ENCODE measurements at regions not wholly inside any gene's neighbourhood (a gene's known extent, or its start where the extent isn't known, plus 50 kb on each side); places are given as distances from the start of the nearest gene placed in this dataset.
"Not testable (repeated sequence)": the region's sequence is repeated elsewhere in the genome, so short reads cannot be mapped to it uniquely, and the experiment has no call there.

DNA sequence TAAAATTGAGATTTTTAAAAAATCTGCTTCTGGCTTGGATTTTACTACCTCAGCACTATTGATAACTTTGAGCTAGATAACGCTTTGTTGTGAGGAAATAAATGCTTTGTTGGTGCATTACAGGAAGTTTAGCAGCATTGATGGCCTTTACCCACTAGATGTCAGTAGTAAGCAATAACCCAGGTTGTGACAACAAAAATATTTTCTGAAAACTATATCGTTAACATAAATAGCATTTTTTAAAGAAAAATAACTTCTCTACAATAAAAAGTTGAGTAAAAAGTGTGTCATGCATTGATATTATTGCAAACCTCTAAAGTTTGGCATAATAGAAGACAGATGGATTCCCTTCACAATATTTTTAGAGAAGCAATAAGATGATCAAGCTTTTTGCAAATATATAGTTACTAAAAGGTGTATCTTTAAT lies 1246.5 kb downstream of the UQCRFS1 start:
- Histone ChIP-seq H3K9me3 (ENCODE audit: insufficient read depth, low read depth, low read length) (no peaks in the 10 kb centered on the region), H3K9ac (ENCODE audit: low read depth, low read length) (no peak overlapping the region), H3K36me3 (ENCODE audit: insufficient read depth, low read depth, low read length) (no peaks in the 10 kb centered on the region), H3K27ac (ENCODE audit: low read length) (no peak overlapping the region), H3K27me3 (ENCODE audit: insufficient read depth, low read length) (no peaks in the 10 kb centered on the region), H3K4me3 (ENCODE audit: low read length) (no peak overlapping the region), H3K4me1 (ENCODE audit: insufficient read depth, low read length) (peaks cover 3% of the 10 kb centered on the region; the same call in 1 of the 2 replicates)

DNA sequence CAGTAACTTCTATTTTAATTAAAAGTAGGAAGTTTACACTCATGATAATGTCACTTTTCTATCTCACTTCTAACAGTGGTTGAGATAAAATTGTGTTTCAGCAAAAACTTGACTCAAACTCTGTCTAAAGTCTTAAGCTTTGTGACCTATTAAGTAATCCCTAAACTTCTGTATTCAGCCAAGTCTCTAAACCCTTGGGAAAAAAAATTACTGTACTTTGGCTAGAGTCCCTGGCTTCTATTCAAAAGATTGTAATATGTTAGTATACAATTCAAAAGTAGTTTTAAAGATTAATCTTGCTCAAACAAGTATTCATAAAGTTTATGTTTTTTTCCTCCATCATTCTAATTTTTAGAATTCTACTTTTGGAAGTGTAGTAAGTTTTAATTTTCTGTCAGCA lies 1248.8 kb downstream of the UQCRFS1 start:
- no peaks in the 10 kb centered on the region for H3K36me3 ChIP-seq (ENCODE audit: insufficient read depth, low read depth, low read length)
- H3K27me3 ChIP-seq (ENCODE audit: insufficient read depth, low read length) = no peaks in the 10 kb centered on the region
- no peak overlapping the region for H3K4me3 ChIP-seq (ENCODE audit: low read length)
- H3K9me3 ChIP-seq (ENCODE audit: insufficient read depth, low read depth, low read length) = no peaks in the 10 kb centered on the region
- H3K9ac ChIP-seq (ENCODE audit: low read depth, low read length) = no peak overlapping the region
- H3K4me1 ChIP-seq (ENCODE audit: insufficient read depth, low read length) = no peaks in the 10 kb centered on the region
- no peak overlapping the region for H3K27ac ChIP-seq (ENCODE audit: low read length)

DNA sequence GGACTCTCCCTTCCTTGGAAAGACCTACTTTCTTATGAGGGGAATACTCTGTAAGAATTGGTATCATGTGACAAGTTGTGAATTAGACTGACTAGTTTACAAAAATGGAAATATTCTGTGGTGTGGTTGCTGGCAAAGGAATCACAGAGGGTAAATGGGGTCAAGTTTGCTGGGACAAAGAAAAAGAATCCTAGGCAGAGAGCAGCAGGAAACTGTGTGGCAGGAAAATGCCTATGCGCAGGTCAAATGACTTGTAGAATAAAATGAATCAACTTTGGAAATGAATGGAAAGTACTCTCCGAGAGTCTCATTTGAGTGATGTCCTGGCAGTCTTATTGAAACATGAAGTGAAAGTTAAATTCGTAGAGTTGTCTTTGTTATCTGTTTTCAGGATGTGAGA lies 1250.7 kb downstream of the UQCRFS1 start:
- Histone ChIP-seq H3K4me1 (ENCODE audit: insufficient read depth, low read length) (no peaks in the 10 kb centered on the region), H3K9ac (ENCODE audit: low read depth, low read length) (no peak overlapping the region), H3K27me3 (ENCODE audit: insufficient read depth, low read length) (no peaks in the 10 kb centered on the region), H3K27ac (ENCODE audit: low read length) (no peak overlapping the region), H3K36me3 (ENCODE audit: insufficient read depth, low read depth, low read length) (no peaks in the 10 kb centered on the region), H3K4me3 (ENCODE audit: low read length) (no peak overlapping the region), H3K9me3 (ENCODE audit: insufficient read depth, low read depth, low read length) (no peaks in the 10 kb centered on the region)

DNA sequence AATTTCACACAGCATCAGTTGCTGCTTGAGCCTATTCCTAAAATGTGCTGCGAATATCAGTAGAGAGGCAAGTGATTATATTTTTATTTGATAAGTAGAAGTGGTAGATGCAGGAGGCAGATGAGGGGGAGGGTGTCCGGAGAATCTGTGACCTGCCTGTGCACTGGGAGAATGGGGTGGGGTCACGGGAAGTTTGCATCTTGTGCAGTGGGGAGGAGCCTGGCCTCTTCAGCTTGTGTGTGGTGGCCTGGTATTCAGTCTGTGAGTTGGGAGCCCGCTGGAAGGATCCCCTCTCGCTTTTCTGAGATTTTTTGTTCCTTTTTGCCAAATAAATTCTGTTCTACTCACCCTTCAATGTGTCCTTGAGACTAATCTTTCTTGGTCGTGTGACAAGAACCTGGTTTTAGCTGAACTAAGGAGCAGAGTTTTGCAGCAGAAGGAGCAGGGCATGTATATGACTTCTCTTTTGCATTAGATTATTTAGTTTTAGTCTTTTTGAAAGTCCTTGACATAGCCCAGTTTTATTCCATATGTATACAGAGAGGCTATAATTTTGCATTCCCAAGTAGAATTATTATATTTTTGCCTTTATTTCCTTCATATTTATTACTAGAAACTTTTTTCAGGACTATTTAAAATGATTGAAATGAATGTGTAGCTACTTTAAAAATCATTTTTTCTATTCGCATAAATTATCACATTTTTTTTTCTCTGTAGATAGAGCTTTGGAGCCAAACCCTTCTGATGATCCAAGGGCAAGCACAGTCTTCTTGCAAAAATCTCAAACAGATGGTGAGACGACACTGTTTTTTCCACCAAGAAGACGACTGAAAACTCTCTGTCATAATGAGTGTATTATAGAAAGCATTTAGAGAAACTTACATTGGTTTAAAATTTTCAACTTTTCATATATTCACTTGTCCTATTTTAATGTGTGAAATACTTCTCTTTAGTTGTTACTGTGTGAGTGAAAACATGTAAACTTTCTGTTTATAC lies 1257.2 kb downstream of the UQCRFS1 start:
- Histone ChIP-seq H3K9ac (ENCODE audit: low read depth, low read length) (no peak overlapping the region), H3K36me3 (ENCODE audit: insufficient read depth, low read depth, low read length) (no peaks in the 10 kb centered on the region), H3K27me3 (ENCODE audit: insufficient read depth, low read length) (no peaks in the 10 kb centered on the region), H3K4me1 (ENCODE audit: insufficient read depth, low read length) (no peaks in the 10 kb centered on the region), H3K27ac (ENCODE audit: low read length) (no peak overlapping the region), H3K9me3 (ENCODE audit: insufficient read depth, low read depth, low read length) (peaks cover 16% of the 10 kb centered on the region; the same call in 1 of the 2 replicates), H3K4me3 (ENCODE audit: low read length) (no peak overlapping the region)

DNA sequence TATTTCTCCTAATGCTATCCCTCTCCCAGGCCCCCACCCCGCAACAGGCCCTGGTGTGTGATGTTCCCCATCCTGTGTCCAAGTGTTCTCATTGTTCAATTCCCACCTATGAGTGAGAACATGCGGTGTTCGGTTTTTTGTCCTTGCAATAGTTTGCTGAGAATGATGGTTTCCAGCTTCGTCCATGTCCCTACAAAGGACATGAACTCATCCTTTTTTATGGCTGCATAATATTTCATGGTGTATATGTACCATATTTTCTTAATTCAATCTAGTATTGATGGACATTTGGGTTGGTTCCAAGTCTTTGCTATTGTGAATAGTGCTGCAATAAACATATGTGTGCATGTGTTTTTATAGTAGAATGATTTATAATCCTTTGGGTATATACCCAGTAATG lies 1270.3 kb downstream of the UQCRFS1 start:
- not testable (repeated sequence) for H3K36me3 ChIP-seq (ENCODE audit: insufficient read depth, low read depth, low read length); H3K4me1 ChIP-seq (ENCODE audit: insufficient read depth, low read length); H3K27me3 ChIP-seq (ENCODE audit: insufficient read depth, low read length); H3K9ac ChIP-seq (ENCODE audit: low read depth, low read length); H3K4me3 ChIP-seq (ENCODE audit: low read length); H3K27ac ChIP-seq (ENCODE audit: low read length)
- H3K9me3 ChIP-seq (ENCODE audit: insufficient read depth, low read depth, low read length) = peaks cover 37% of the 10 kb centered on the region

DNA sequence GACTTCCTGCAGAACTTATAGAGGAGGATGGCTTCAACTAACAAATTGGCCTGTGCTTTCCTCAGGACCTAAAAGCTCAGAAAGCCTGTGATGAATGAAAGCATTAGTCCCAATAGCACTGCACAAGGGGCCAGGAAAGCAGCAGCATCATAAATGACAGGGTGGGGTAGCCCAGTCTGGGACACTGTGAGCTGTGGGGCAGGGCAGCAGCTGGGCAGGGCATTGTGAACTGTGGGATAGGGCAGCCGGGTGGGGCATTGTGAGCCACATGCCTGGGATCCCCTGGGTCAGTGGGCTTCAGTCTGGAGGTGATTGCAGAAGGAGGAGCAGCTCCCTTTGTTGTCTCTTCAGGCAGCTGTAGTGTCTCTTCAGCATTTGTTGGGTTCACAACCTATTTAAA lies 1276.8 kb downstream of the UQCRFS1 start:
- no peak overlapping the region for H3K9ac ChIP-seq (ENCODE audit: low read depth, low read length)
- H3K27ac ChIP-seq (ENCODE audit: low read length) = no peak overlapping the region
- no peak overlapping the region for H3K4me3 ChIP-seq (ENCODE audit: low read length)
- no peaks in the 10 kb centered on the region for H3K27me3 ChIP-seq (ENCODE audit: insufficient read depth, low read length)
- H3K4me1 ChIP-seq (ENCODE audit: insufficient read depth, low read length) = no peaks in the 10 kb centered on the region
- H3K36me3 ChIP-seq (ENCODE audit: insufficient read depth, low read depth, low read length) = no peaks in the 10 kb centered on the region
- H3K9me3 ChIP-seq (ENCODE audit: insufficient read depth, low read depth, low read length) = peaks cover 72% of the 10 kb centered on the region

GRCh38 chr19:27935669-27936068 lies 1277.3 kb downstream of the UQCRFS1 start:
- Histone ChIP-seq H3K36me3 (ENCODE audit: insufficient read depth, low read depth, low read length) (no peaks in the 10 kb centered on the region), H3K27ac (ENCODE audit: low read length) (no peak overlapping the region), H3K9me3 (ENCODE audit: insufficient read depth, low read depth, low read length) (peaks cover 74% of the 10 kb centered on the region), H3K4me1 (ENCODE audit: insufficient read depth, low read length) (no peaks in the 10 kb centered on the region), H3K4me3 (ENCODE audit: low read length) (no peak overlapping the region), H3K9ac (ENCODE audit: low read depth, low read length) (no peak overlapping the region), H3K27me3 (ENCODE audit: insufficient read depth, low read length) (no peaks in the 10 kb centered on the region)

DNA sequence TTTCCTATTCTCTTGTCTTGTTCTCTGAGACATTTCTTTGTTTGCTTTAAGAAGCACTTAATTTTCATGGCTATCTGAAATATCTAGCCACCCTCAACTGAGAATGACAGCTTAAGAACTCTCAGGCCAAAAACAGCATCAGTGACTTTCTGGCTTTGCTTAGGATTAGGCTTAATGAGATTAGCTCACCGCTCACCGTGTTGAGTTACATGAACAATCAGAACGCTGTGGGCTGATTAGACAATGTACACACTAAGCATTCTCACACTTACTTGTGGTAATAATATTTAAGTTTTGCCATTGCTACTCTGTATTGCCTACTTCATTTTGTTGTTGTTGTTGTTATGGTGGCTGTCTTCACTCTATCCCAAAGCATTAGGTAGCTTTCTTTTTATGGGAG lies 1283.6 kb downstream of the UQCRFS1 start:
- Histone ChIP-seq H3K36me3 (ENCODE audit: insufficient read depth, low read depth, low read length) (no peaks in the 10 kb centered on the region), H3K9ac (ENCODE audit: low read depth, low read length) (no peak overlapping the region), H3K4me3 (ENCODE audit: low read length) (no peak overlapping the region), H3K4me1 (ENCODE audit: insufficient read depth, low read length) (no peaks in the 10 kb centered on the region), H3K27me3 (ENCODE audit: insufficient read depth, low read length) (no peaks in the 10 kb centered on the region), H3K27ac (ENCODE audit: low read length) (no peak overlapping the region), H3K9me3 (ENCODE audit: insufficient read depth, low read depth, low read length) (peaks cover 86% of the 10 kb centered on the region)

DNA sequence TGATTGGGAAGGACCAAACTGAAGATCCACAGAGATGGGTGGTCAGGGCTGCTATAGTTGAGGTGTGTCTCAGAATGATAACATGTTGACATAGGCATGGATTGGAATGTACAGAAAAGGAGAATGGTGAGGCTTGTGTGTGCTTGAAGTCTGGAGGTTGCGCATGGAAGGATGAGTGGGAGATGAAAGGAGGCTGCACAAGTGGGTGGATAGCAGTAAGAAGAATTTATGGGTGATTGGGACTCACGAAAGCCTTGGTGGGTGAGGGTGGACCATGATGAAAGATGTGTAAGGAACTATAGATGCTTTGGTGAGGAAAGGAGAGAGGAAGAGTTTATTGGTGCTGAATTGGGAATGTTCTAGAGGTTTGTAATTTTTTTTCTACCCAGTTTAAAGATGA lies 1287.7 kb downstream of the UQCRFS1 start:
- no peaks in the 10 kb centered on the region for H3K27me3 ChIP-seq (ENCODE audit: insufficient read depth, low read length)
- H3K9ac ChIP-seq (ENCODE audit: low read depth, low read length) = no peak overlapping the region
- no peak overlapping the region for H3K27ac ChIP-seq (ENCODE audit: low read length)
- peaks cover 87% of the 10 kb centered on the region for H3K9me3 ChIP-seq (ENCODE audit: insufficient read depth, low read depth, low read length)
- H3K4me1 ChIP-seq (ENCODE audit: insufficient read depth, low read length) = no peaks in the 10 kb centered on the region
- no peaks in the 10 kb centered on the region for H3K36me3 ChIP-seq (ENCODE audit: insufficient read depth, low read depth, low read length)
- H3K4me3 ChIP-seq (ENCODE audit: low read length) = no peak overlapping the region

- H3K27me3 ChIP-seq (ENCODE audit: insufficient read depth, low read length) = no peaks in the 10 kb centered on the region
- peaks cover 92% of the 10 kb centered on the region for H3K9me3 ChIP-seq (ENCODE audit: insufficient read depth, low read depth, low read length)
- H3K27ac ChIP-seq (ENCODE audit: low read length) = no peak overlapping the region
- no peak overlapping the region for H3K9ac ChIP-seq (ENCODE audit: low read depth, low read length)
- H3K36me3 ChIP-seq (ENCODE audit: insufficient read depth, low read depth, low read length) = no peaks in the 10 kb centered on the region
- H3K4me3 ChIP-seq (ENCODE audit: low read length) = no peak overlapping the region
- no peaks in the 10 kb centered on the region for H3K4me1 ChIP-seq (ENCODE audit: insufficient read depth, low read length)
Measured at GRCh38 chr19:27922970-27923369, 1290.0 kb downstream of the UQCRFS1 start.

DNA sequence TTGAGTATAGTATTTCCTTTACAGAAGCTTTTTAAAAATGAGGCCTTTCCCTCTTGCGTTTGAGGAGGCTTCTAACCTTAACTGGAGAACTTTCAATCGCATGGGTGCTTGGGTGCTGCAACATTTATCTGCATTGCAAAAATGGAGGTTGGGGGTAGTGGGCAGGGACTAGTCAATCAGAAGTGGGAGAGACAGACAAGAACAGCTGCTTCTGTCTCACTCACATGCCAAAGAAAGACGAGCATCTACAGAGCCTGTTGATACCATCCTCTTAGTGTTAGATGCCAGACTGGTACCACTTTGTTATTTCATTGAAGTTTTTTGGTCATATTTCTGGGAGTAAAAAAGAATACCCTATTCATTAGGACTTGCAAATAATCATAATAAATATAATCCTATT lies 1292.2 kb downstream of the UQCRFS1 start:
- H3K27ac ChIP-seq (ENCODE audit: low read length) = no peak overlapping the region
- H3K4me3 ChIP-seq (ENCODE audit: low read length) = no peak overlapping the region
- no peaks in the 10 kb centered on the region for H3K27me3 ChIP-seq (ENCODE audit: insufficient read depth, low read length)
- no peaks in the 10 kb centered on the region for H3K36me3 ChIP-seq (ENCODE audit: insufficient read depth, low read depth, low read length)
- no peak overlapping the region for H3K9ac ChIP-seq (ENCODE audit: low read depth, low read length)
- no peaks in the 10 kb centered on the region for H3K4me1 ChIP-seq (ENCODE audit: insufficient read depth, low read length)
- peaks cover 86% of the 10 kb centered on the region for H3K9me3 ChIP-seq (ENCODE audit: insufficient read depth, low read depth, low read length)

GRCh38 chr19:27918818-27919217 lies 1294.1 kb downstream of the UQCRFS1 start:
- Histone ChIP-seq H3K27me3 (ENCODE audit: insufficient read depth, low read length) (no peaks in the 10 kb centered on the region), H3K4me1 (ENCODE audit: insufficient read depth, low read length) (no peaks in the 10 kb centered on the region), H3K9ac (ENCODE audit: low read depth, low read length) (no peak overlapping the region), H3K9me3 (ENCODE audit: insufficient read depth, low read depth, low read length) (peaks cover 77% of the 10 kb centered on the region), H3K4me3 (ENCODE audit: low read length) (no peak overlapping the region), H3K36me3 (ENCODE audit: insufficient read depth, low read depth, low read length) (no peaks in the 10 kb centered on the region), H3K27ac (ENCODE audit: low read length) (no peak overlapping the region)
